ENCODE measurements at regions not wholly inside any gene's neighbourhood (a gene's known extent, or its start where the extent isn't known, plus 50 kb on each side); places are given as distances from the start of the nearest gene placed in this dataset.

- TF ChIP-seq CTCF (IDR thresholded peaks at IDR 0.05) (no peak), POLR2A (IDR thresholded peaks at IDR 0.05) (no peak)
These were observed 758.8 kb upstream of the DDX18 start for GRCh38 chr2:117055499-117056375.
